CD4-positive, alpha-beta T cell (primary cell): ENCODE measurements at regions not wholly inside any gene's neighbourhood (a gene's known extent, or its start where the extent isn't known, plus 50 kb on each side); places are given as distances from the start of the nearest gene placed in this dataset.

ENCODE experiments used
- ATAC-seq: fragments of 200-7000 bp; cut with Tn5 transposase; one replicate; pipeline ENCODE4 v1.10.0; 2022; ENCODE audit warnings: mild to moderate bottlenecking; ENCODE audit not compliant: poor library complexity
- CTCF ChIA-PET: fragments of 350-600 bp; sonication (Branson Sonifier 250); formaldehyde crosslinking; loops from one replicate; lab custom pipeline; 2021; ENCODE audit warnings: antibody characterized with exemption, inconsistent platforms; lab: Charles Lee
- POLR2A ChIA-PET: fragments of 350-600 bp; sonication (Branson Sonifier 250); formaldehyde crosslinking; loops from one replicate; lab custom pipeline; 2021; ENCODE audit warnings: antibody characterized with exemption, inconsistent platforms; lab: Charles Lee
- DNase-seq, 14 experiments: peaks; one replicate each; pipeline ENCODE4 v3.0.0-alpha.2; 2013 to 2020; ENCODE audit warnings: mixed read lengths in 2 of 14
- H3K27ac ChIP-seq, 2 donors: one replicate each; pipeline versions ENCODE4 v1.5.1 to v1.7.0; 2013; ENCODE audit warnings: low read length in 2 of 2, low read depth in 1 of 2, mild to moderate bottlenecking in 1 of 2
- H3K27me3 ChIP-seq, 2 experiments: 1 replicate in 1 of 2; 2 replicates in 1 of 2; pipeline versions ENCODE4 v1.6.1 to v1.7.0; 2013; ENCODE audit warnings: low read length in 2 of 2, control low read depth in 1 of 2, mild to moderate bottlenecking in 1 of 2, moderate library complexity in 1 of 2; ENCODE audit not compliant: insufficient read depth in 2 of 2, control insufficient read depth in 1 of 2
- H3K36me3 ChIP-seq: one replicate; pipeline ENCODE4 v1.6.1; 2013; ENCODE audit warnings: low read length, control low read depth; ENCODE audit not compliant: insufficient read depth
- H3K4me1 ChIP-seq: one replicate; pipeline ENCODE4 v1.6.1; 2013; ENCODE audit warnings: low read length, control low read depth; ENCODE audit not compliant: insufficient read depth
- H3K4me3 ChIP-seq: one replicate; pipeline ENCODE4 v1.5.1; 2013; ENCODE audit warnings: mild to moderate bottlenecking, low read length, moderate library complexity
- H3K9me3 ChIP-seq, 2 experiments: 1 replicate in 1 of 2; 2 replicates in 1 of 2; pipeline versions ENCODE4 v1.6.1 to v1.7.0; 2013; ENCODE audit warnings: low read length in 2 of 2, mild to moderate bottlenecking in 2 of 2, control low read depth in 1 of 2, moderate library complexity in 1 of 2; ENCODE audit not compliant: control insufficient read depth in 1 of 2, insufficient read depth in 1 of 2
- H3K27ac Mint-ChIP-seq: one replicate; pipeline ENCODE4 v1.8.0; 2020; ENCODE audit warnings: mixed read lengths
- H3K27me3 Mint-ChIP-seq: one replicate; pipeline ENCODE4 v1.8.0; 2021; ENCODE audit warnings: mixed read lengths
- H3K36me3 Mint-ChIP-seq: one replicate; pipeline ENCODE4 v1.8.0; 2021; ENCODE audit warnings: low read depth, mixed read lengths
- H3K4me1 Mint-ChIP-seq: one replicate; pipeline ENCODE4 v1.8.0; 2021; ENCODE audit warnings: low read depth, mixed read lengths
- H3K4me3 Mint-ChIP-seq: one replicate; pipeline ENCODE4 v1.8.0; 2020; ENCODE audit warnings: mild to moderate bottlenecking, mixed read lengths
- H3K9me3 Mint-ChIP-seq: one replicate; pipeline ENCODE4 v1.8.0; 2020; ENCODE audit warnings: mixed read lengths
- intact Hi-C, 2 experiments: fragments of 100-400 bp; cut with DNase I in 1 of 2; cut with micrococcal nuclease in 1 of 2; formaldehyde crosslinking; loops; one replicate each; pipeline versions ENCODE4 v1.15.1 to v1.9.0; 2023 to 2025; cut with DNase I, micrococcal nuclease
- TF ChIP-seq, protein P1 (sequence below): fragments of 200-600 bp; IDR thresholded peaks from one replicate; pipeline ENCODE4 v1.8.0; 2022; ENCODE audit warnings: antibody characterized with exemption, mild to moderate bottlenecking

DNA sequence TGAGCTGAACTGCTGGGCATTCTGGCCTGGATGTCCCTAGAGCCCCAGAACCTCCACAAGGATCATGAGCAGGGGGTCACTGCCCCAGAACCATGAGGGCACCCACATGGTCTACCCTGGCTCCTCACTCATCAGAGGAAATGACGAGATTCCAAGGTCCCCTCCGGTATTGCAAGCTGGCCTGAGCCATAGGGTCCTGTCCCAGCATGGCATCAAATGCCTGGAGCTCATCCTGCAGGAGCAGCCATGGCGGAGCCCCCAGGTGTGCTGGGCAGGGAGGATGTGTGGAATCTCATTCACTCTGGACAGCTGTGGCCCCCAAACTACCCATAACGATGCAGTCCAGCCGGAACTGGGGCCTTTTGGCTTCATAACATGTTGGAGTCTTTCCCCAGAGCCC is 66.6 kb upstream of the ANTXRL start:
- H3K36me3 Mint-ChIP-seq: peaks cover 95% of the 10 kb centered on the region
- no peak for DNase-seq

DNA sequence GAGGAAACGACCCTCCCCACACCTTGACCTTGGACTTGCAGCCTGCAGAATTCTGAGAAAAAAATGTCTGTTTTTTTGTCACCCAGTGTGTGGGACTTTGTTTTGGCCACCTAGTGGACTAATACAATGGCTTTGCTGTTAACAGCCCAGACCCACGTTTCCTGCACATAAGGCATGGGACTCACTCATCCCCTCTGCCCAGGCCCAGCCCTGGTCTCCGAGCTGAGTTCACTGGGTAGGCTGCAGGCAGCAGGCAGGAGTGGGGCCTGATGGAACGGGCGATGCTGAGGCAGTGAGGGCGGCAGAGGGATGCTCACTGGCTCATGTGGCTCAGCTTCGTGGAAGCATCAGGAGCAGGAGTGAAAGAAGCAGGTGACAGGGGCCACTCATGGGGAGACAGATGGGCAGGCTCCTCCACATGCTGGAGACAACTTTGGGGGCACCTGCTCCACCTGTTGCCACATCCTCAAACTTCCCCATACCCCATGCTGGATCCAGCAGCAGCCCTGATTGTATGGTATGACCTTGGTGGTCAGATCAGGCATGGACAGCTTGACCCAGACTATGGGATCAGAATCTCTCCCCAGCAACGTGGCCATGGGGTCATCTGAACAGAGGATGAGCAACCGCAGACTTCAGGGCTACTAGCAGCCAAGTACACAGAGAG is 65.8 kb upstream of the ANTXRL start:
- Histone ChIP-seq H3K4me1 (peaks cover 3% of the 10 kb centered on the region), H3K4me3 (no peak overlapping the region), H3K27ac (no peak overlapping the region), H3K9me3 (no peaks in the 10 kb centered on the region), H3K36me3 (peaks cover 55% of the 10 kb centered on the region), H3K27me3 (no peaks in the 10 kb centered on the region)
- Mint-ChIP-seq H3K9me3 (no peaks in the 10 kb centered on the region), H3K4me1 (peaks cover 47% of the 10 kb centered on the region), H3K27me3 (no peaks in the 10 kb centered on the region), H3K27ac (peak overlapping the region; percentile 26), H3K4me3 (no peak overlapping the region), H3K36me3 (peaks cover 95% of the 10 kb centered on the region)
- DNase-seq: no peak
- ChIA-PET POLR2A (no interaction called here), CTCF (no interaction called here)
- no peak for ATAC-seq
- intact Hi-C loops: no loop called here
- TF ChIP-seq, protein P1, sequence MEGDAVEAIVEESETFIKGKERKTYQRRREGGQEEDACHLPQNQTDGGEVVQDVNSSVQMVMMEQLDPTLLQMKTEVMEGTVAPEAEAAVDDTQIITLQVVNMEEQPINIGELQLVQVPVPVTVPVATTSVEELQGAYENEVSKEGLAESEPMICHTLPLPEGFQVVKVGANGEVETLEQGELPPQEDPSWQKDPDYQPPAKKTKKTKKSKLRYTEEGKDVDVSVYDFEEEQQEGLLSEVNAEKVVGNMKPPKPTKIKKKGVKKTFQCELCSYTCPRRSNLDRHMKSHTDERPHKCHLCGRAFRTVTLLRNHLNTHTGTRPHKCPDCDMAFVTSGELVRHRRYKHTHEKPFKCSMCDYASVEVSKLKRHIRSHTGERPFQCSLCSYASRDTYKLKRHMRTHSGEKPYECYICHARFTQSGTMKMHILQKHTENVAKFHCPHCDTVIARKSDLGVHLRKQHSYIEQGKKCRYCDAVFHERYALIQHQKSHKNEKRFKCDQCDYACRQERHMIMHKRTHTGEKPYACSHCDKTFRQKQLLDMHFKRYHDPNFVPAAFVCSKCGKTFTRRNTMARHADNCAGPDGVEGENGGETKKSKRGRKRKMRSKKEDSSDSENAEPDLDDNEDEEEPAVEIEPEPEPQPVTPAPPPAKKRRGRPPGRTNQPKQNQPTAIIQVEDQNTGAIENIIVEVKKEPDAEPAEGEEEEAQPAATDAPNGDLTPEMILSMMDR: no peak

More for the DNA sequence above, 66.6 kb upstream of the ANTXRL start:
- intact Hi-C loops: no loop called here
- Mint-ChIP-seq H3K4me1 (peaks cover 47% of the 10 kb centered on the region), H3K27ac (peak overlapping the region; percentile 51), H3K27me3 (no peaks in the 10 kb centered on the region), H3K9me3 (no peaks in the 10 kb centered on the region), H3K4me3 (no peak overlapping the region)
- ATAC-seq: no peak
- Histone ChIP-seq H3K4me1 (peaks cover 3% of the 10 kb centered on the region), H3K27me3 (no peaks in the 10 kb centered on the region), H3K9me3 (no peaks in the 10 kb centered on the region), H3K36me3 (peaks cover 56% of the 10 kb centered on the region), H3K4me3 (no peak overlapping the region), H3K27ac (no peak overlapping the region)
- ChIA-PET CTCF (no interaction called here), POLR2A (no interaction called here)
- TF ChIP-seq, protein P1: no peak

DNA sequence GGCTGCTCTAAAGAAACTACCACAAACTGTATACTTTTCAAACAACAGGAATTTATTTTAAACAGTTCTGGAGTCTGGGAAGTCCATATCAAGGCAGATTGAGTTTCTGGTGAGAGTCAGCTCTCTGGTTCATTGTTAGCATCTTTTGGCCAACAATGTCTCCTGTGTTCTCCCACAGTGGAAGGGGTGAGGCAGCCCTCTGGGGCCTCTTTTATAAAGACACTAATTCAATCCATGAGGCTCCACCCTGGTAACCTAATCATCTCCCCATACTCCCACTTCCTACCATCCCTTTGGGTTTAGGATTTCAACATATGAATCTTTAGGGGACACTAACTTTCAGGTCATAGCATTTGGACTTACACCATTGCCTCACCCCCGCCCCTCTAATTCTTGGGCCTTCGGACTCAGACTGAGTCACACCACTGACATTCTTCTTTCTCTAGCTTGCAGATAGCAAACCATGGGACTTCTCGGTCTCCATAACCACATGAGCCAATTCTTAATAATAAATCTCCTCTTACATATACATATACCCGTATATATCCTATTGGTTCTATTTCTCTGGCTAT is 64.3 kb upstream of the ANTXRL start:
- H3K4me1 ChIP-seq: peaks cover 3% of the 10 kb centered on the region
- ATAC-seq (no peak), DNase-seq (no peak)
- Mint-ChIP-seq H3K9me3 (no peaks in the 10 kb centered on the region), H3K36me3 (peaks cover 95% of the 10 kb centered on the region), H3K27me3 (no peaks in the 10 kb centered on the region), H3K4me3 (no peak overlapping the region), H3K27ac (peak overlapping the region; percentile 3), H3K4me1 (peaks cover 41% of the 10 kb centered on the region)
- H3K4me3 ChIP-seq: no peak overlapping the region
- no peak overlapping the region for H3K27ac ChIP-seq
- ChIA-PET CTCF (no interaction called here), POLR2A (no interaction called here)
- H3K36me3 ChIP-seq: peaks cover 60% of the 10 kb centered on the region
- TF ChIP-seq, protein P1: no peak
- H3K9me3 ChIP-seq: no peaks in the 10 kb centered on the region
- intact Hi-C loops: no loop called here
- H3K27me3 ChIP-seq: no peaks in the 10 kb centered on the region
